ENCODE measurements at regions not wholly inside any gene's neighbourhood (a gene's known extent, or its start where the extent isn't known, plus 50 kb on each side); places are given as distances from the start of the nearest gene placed in this dataset.

- Histone ChIP-seq H3K27ac (ENCODE audit: control insufficient read depth, insufficient read depth, low read length) (no peak overlapping the region), H3K79me2 (ENCODE audit: control insufficient read depth, insufficient read depth, low read length) (no peaks in the 10 kb centered on the region), H3K9me1 (ENCODE audit: control insufficient read depth, extremely low read depth, insufficient read depth, low read length) (no peaks in the 10 kb centered on the region), H3K36me3 (ENCODE audit: control insufficient read depth in 2 of 2, extremely low read depth in 1 of 2, insufficient read depth in 2 of 2, low read length in 2 of 2) (no peaks in the 10 kb centered on the region), H3K9ac (ENCODE audit: control insufficient read depth, extremely low read depth, insufficient read depth, low read length) (no peak overlapping the region), H4K20me1 (ENCODE audit: control insufficient read depth, extremely low read depth, insufficient read depth, low read length) (no peaks in the 10 kb centered on the region), H3K4me3 (ENCODE audit: control insufficient read depth in 2 of 3, extremely low read depth in 1 of 3, insufficient read depth in 2 of 3, low read depth in 1 of 3, low read length in 3 of 3) (no peak overlapping the region), H3K27me3 (ENCODE audit: control insufficient read depth, extremely low read depth, insufficient read depth, low read length) (peaks cover 21% of the 10 kb centered on the region), H3K9me3 (ENCODE audit: control insufficient read depth, low read depth, low read length) (peaks cover 3% of the 10 kb centered on the region), H2AFZ (ENCODE audit: control insufficient read depth, low read length) (no peak overlapping the region), H3K4me2 (ENCODE audit: control insufficient read depth, extremely low read depth, insufficient read depth, low read depth, low read length) (no peak overlapping the region), H3K4me1 (ENCODE audit: control insufficient read depth, extremely low read depth, insufficient read depth, low read length) (peaks cover 3% of the 10 kb centered on the region)
- dilution Hi-C loops (cut with MboI; ENCODE audit: extremely low pct_ligation_motif_present, low sequenced_read_pairs): no loop called here
- TF ChIP-seq, protein P1, sequence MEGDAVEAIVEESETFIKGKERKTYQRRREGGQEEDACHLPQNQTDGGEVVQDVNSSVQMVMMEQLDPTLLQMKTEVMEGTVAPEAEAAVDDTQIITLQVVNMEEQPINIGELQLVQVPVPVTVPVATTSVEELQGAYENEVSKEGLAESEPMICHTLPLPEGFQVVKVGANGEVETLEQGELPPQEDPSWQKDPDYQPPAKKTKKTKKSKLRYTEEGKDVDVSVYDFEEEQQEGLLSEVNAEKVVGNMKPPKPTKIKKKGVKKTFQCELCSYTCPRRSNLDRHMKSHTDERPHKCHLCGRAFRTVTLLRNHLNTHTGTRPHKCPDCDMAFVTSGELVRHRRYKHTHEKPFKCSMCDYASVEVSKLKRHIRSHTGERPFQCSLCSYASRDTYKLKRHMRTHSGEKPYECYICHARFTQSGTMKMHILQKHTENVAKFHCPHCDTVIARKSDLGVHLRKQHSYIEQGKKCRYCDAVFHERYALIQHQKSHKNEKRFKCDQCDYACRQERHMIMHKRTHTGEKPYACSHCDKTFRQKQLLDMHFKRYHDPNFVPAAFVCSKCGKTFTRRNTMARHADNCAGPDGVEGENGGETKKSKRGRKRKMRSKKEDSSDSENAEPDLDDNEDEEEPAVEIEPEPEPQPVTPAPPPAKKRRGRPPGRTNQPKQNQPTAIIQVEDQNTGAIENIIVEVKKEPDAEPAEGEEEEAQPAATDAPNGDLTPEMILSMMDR (optimal IDR thresholded peaks at IDR 0.05 in 1 of 3, IDR thresholded peaks at IDR 0.05 in 1 of 3, conservative IDR thresholded peaks at IDR 0.05 in 1 of 3; ENCODE audit: extremely low read depth in 1 of 3, insufficient read depth in 2 of 3, low read length in 3 of 3): no peak
- TF ChIP-seq EZH2 (IDR thresholded peaks at IDR 0.05; ENCODE audit: low read length): no peak
- DNase-seq (ENCODE audit: low read depth, low spot score) (no peak), FAIRE-seq (no peak)
These were observed 578.0 kb downstream of the BCOR start for GRCh38 chrX:39519566-39520301.

DNA sequence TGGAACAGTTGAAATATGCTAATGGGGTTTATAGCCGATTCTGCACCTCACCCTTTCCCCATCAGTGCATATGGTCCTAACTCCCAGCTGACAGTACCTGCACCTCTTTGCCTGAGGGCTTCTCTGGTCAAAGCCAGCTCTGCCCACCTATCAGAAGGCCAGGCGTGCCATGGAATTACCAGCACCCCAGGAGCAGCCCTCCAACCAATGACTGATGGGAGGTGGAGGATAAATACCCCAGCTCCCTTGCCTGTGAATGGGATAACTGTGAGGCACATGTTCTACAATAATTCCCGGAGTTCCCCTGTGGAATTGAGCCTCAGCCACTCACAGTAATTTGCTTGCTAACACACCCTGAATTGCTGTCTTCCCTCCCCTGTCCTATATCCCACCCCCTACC, 572.0 kb downstream of the BCOR start:
- dilution Hi-C loops (cut with MboI; ENCODE audit: extremely low pct_ligation_motif_present, low sequenced_read_pairs): no loop called here
- peaks cover 3% of the 10 kb centered on the region for H3K9me3 ChIP-seq (ENCODE audit: control insufficient read depth, low read depth, low read length)
- DNase-seq (ENCODE audit: low read depth, low spot score) (no peak), FAIRE-seq (no peak)
- H3K79me2 ChIP-seq (ENCODE audit: control insufficient read depth, insufficient read depth, low read length): no peaks in the 10 kb centered on the region
- no peak overlapping the region for H3K9ac ChIP-seq (ENCODE audit: control insufficient read depth, extremely low read depth, insufficient read depth, low read length)
- no peaks in the 10 kb centered on the region for H3K36me3 ChIP-seq (ENCODE audit: control insufficient read depth in 2 of 2, extremely low read depth in 1 of 2, insufficient read depth in 2 of 2, low read length in 2 of 2)
- H3K4me1 ChIP-seq (ENCODE audit: control insufficient read depth, extremely low read depth, insufficient read depth, low read length): no peaks in the 10 kb centered on the region
- H3K27ac ChIP-seq (ENCODE audit: control insufficient read depth, insufficient read depth, low read length): no peak overlapping the region
- no peaks in the 10 kb centered on the region for H3K27me3 ChIP-seq (ENCODE audit: control insufficient read depth, extremely low read depth, insufficient read depth, low read length)
- H4K20me1 ChIP-seq (ENCODE audit: control insufficient read depth, extremely low read depth, insufficient read depth, low read length): no peaks in the 10 kb centered on the region
- no peak overlapping the region for H3K4me2 ChIP-seq (ENCODE audit: control insufficient read depth, extremely low read depth, insufficient read depth, low read depth, low read length)
- H2AFZ ChIP-seq (ENCODE audit: control insufficient read depth, low read length): no peak overlapping the region
- TF ChIP-seq, protein P1 (optimal IDR thresholded peaks at IDR 0.05 in 1 of 3, IDR thresholded peaks at IDR 0.05 in 1 of 3, conservative IDR thresholded peaks at IDR 0.05 in 1 of 3; ENCODE audit: extremely low read depth in 1 of 3, insufficient read depth in 2 of 3, low read length in 3 of 3): no peak
- TF ChIP-seq EZH2 (IDR thresholded peaks at IDR 0.05; ENCODE audit: low read length): no peak
- H3K4me3 ChIP-seq (ENCODE audit: control insufficient read depth in 2 of 3, extremely low read depth in 1 of 3, insufficient read depth in 2 of 3, low read depth in 1 of 3, low read length in 3 of 3): no peak overlapping the region
- no peaks in the 10 kb centered on the region for H3K9me1 ChIP-seq (ENCODE audit: control insufficient read depth, extremely low read depth, insufficient read depth, low read length)

Data from keratinocyte (primary cell).